ENCODE measurements at regions not wholly inside any gene's neighbourhood (a gene's known extent, or its start where the extent isn't known, plus 50 kb on each side); places are given as distances from the start of the nearest gene placed in this dataset.

GRCh38 chr5:26763215-26763614 lies 275.2 kb downstream of the CDH9 start:
- intact Hi-C loops (cut with DNase I), result no loop called here
- no peak for DNase-seq
- no peak overlapping the region for H3K4me3 ChIP-seq
- H3K36me3 ChIP-seq (replicated peaks in 1 of 2), result no peaks in the 10 kb centered on the region
- H3K9me3 ChIP-seq (replicated peaks in 1 of 3), result no peaks in the 10 kb centered on the region
- TF ChIP-seq, protein P1, sequence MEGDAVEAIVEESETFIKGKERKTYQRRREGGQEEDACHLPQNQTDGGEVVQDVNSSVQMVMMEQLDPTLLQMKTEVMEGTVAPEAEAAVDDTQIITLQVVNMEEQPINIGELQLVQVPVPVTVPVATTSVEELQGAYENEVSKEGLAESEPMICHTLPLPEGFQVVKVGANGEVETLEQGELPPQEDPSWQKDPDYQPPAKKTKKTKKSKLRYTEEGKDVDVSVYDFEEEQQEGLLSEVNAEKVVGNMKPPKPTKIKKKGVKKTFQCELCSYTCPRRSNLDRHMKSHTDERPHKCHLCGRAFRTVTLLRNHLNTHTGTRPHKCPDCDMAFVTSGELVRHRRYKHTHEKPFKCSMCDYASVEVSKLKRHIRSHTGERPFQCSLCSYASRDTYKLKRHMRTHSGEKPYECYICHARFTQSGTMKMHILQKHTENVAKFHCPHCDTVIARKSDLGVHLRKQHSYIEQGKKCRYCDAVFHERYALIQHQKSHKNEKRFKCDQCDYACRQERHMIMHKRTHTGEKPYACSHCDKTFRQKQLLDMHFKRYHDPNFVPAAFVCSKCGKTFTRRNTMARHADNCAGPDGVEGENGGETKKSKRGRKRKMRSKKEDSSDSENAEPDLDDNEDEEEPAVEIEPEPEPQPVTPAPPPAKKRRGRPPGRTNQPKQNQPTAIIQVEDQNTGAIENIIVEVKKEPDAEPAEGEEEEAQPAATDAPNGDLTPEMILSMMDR (IDR thresholded peaks at IDR 0.05), result no peak
- no peak for TF ChIP-seq POLR2A (IDR thresholded peaks at IDR 0.05)
- no peaks in the 10 kb centered on the region for H3K4me1 ChIP-seq (replicated peaks in 1 of 2)
- H3K27ac ChIP-seq, result no peak overlapping the region
- WGBS, 4 donors, result 44 to 57% (median 49%) methylated on average over 3 of the region's 3 CpGs
- no peaks in the 10 kb centered on the region for H3K27me3 ChIP-seq

DNA sequence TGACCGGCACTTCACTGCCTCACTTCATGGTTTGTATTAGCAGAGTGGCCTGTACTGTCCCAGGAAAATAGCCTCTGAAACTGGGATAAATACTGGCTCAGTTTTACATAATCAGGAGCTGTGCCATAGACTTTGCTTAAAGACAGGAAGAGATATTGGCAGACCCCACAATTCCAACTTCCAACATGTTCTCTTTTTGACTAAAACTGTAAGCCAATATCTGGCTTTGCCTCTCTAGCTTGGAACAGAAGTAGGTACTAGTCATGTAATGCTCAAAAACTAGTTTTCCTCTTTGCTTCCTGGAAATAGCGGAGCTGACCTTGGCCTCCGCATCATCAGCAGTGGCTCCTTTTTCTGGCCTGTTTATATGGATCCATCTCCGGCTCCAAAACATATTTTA lies 276.9 kb downstream of the CDH9 start:
- Histone ChIP-seq H3K9me3 (replicated peaks in 1 of 3) (peaks cover 0 to 4% (median 0%) of the 10 kb centered on the region in 3 donors), H3K36me3 (replicated peaks in 1 of 2) (no peaks in the 10 kb centered on the region), H3K4me3 (no peak overlapping the region), H3K27me3 (no peaks in the 10 kb centered on the region), H3K4me1 (replicated peaks in 1 of 2) (no peaks in the 10 kb centered on the region), H3K27ac (no peak overlapping the region)
- DNase-seq, result no peak
- intact Hi-C loops (cut with DNase I), result no loop called here
- TF ChIP-seq, protein P1 (IDR thresholded peaks at IDR 0.05), result no peak
- 75 to 89% (median 85%) methylated on average over 4 of the region's 4 CpGs for WGBS, 4 donors

GRCh38 chr5:26761045-26761444 lies 277.3 kb downstream of the CDH9 start:
- no peaks in the 10 kb centered on the region for H3K27me3 ChIP-seq
- H3K4me3 ChIP-seq, result no peak overlapping the region
- peaks cover 0 to 4% (median 0%) of the 10 kb centered on the region in 3 donors for H3K9me3 ChIP-seq (replicated peaks in 1 of 3)
- H3K27ac ChIP-seq, result no peak overlapping the region
- intact Hi-C loops (cut with DNase I), result no loop called here
- H3K36me3 ChIP-seq (replicated peaks in 1 of 2), result no peaks in the 10 kb centered on the region
- no peak for DNase-seq
- WGBS, 4 donors, result 52 to 71% (median 66%) methylated on average over 7 of the region's 7 CpGs
- TF ChIP-seq, protein P1 (IDR thresholded peaks at IDR 0.05), result no peak
- no peaks in the 10 kb centered on the region for H3K4me1 ChIP-seq (replicated peaks in 1 of 2)

- intact Hi-C loops (cut with DNase I), result no loop called here
- Histone ChIP-seq H3K27ac (no peak overlapping the region), H3K4me1 (replicated peaks in 1 of 2) (no peaks in the 10 kb centered on the region), H3K36me3 (replicated peaks in 1 of 2) (no peaks in the 10 kb centered on the region), H3K9me3 (replicated peaks in 1 of 3) (peaks cover 0 to 4% (median 0%) of the 10 kb centered on the region in 3 donors), H3K27me3 (no peaks in the 10 kb centered on the region), H3K4me3 (no peak overlapping the region)
- WGBS, 4 donors, result 59 to 81% (median 79%) methylated on average over 2 of the region's 2 CpGs
- DNase-seq, result no peak
- no peak for TF ChIP-seq POLR2A (IDR thresholded peaks at IDR 0.05)
- TF ChIP-seq, protein P1 (IDR thresholded peaks at IDR 0.05), result no peak
Measured at GRCh38 chr5:26757941-26758340, 280.4 kb downstream of the CDH9 start.
